IMR-90 (cell line): ENCODE measurements at regions not wholly inside any gene's neighbourhood (a gene's known extent, or its start where the extent isn't known, plus 50 kb on each side); places are given as distances from the start of the nearest gene placed in this dataset.

Experiments
- ATAC-seq: fragments of 200-7000 bp; cut with Tn5 transposase; 2 replicates; pipeline ENCODE4 v1.9.1; 2020; ENCODE audit warnings: low read depth, mild to moderate bottlenecking, moderate library complexity
- BruUV-seq: library from RNA; stranded (reverse); fragments of 400-500 nt; replicated peaks from 2 replicates; lab custom pipeline; 2021; lab: Mats Ljungman, UMichigan
- CTCF ChIA-PET: fragments of 300-600 bp; formaldehyde crosslinking; extraction: SDS; loops from one replicate; lab custom pipeline; 2021; ENCODE audit warnings: antibody characterized with exemption; lab: Yijun Ruan, JAX
- POLR2A ChIA-PET: fragments of 300-600 bp; sonication (Branson Sonifier 250); formaldehyde crosslinking; loops from one replicate; lab custom pipeline; 2022; ENCODE audit warnings: antibody characterized with exemption; ENCODE audit not compliant: unreplicated experiment; lab: Charles Lee
- DNase-seq: peaks from one replicate; pipeline ENCODE4 v3.0.0; 2013
- H2AFZ ChIP-seq: replicated peaks from 2 replicates; pipeline ENCODE3; 2013; ENCODE audit warnings: low read length, mild to moderate bottlenecking; ENCODE audit not compliant: poor library complexity
- H2AK5ac ChIP-seq: 2 replicates; pipeline ENCODE4 v1.6.1; 2013; ENCODE audit warnings: low read depth, low read length, inconsistent platforms
- H2AK9ac ChIP-seq: replicated peaks from 2 replicates; pipeline ENCODE3; 2013; ENCODE audit warnings: mild to moderate bottlenecking, low read depth, low read length, moderate library complexity; ENCODE audit not compliant: poor library complexity
- H2BK120ac ChIP-seq: 2 replicates; pipeline ENCODE4 v1.6.1; 2013; ENCODE audit warnings: low read depth, low read length, inconsistent platforms
- H2BK15ac ChIP-seq: 3 replicates; pipeline ENCODE4 v1.6.1; 2013; ENCODE audit warnings: low read depth, low read length, inconsistent platforms
- H2BK20ac ChIP-seq: 2 replicates; pipeline ENCODE4 v1.6.1; 2013; ENCODE audit warnings: low read depth, mild to moderate bottlenecking, inconsistent platforms, low read length, moderate library complexity
- H2BK5ac ChIP-seq: 2 replicates; pipeline ENCODE4 v1.6.1; 2013; ENCODE audit warnings: mild to moderate bottlenecking, low read depth, low read length, inconsistent platforms; ENCODE audit not compliant: poor library complexity, severe bottlenecking
- H3K14ac ChIP-seq: replicated peaks from 2 replicates; pipeline ENCODE4 v1.6.1; 2013; ENCODE audit warnings: low read depth, low read length, inconsistent platforms
- H3K18ac ChIP-seq: 2 replicates; pipeline ENCODE4 v1.6.1; 2013; ENCODE audit warnings: low read depth, low read length, control low read depth
- H3K23ac ChIP-seq: 2 replicates; pipeline ENCODE4 v1.6.1; 2013; ENCODE audit warnings: low read depth, low read length, inconsistent platforms
- H3K27ac ChIP-seq: 2 replicates; pipeline ENCODE4 v1.5.1; 2013; ENCODE audit warnings: mild to moderate bottlenecking, control low read depth, low read length; ENCODE audit not compliant: insufficient read depth
- H3K27me3 ChIP-seq: 2 replicates; pipeline ENCODE4 v1.6.1; 2013; ENCODE audit warnings: low read length; ENCODE audit not compliant: control insufficient read depth, insufficient read depth
- H3K36me3 ChIP-seq: 2 replicates; pipeline ENCODE4 v1.6.1; 2013; ENCODE audit warnings: low read length, mixed read lengths; ENCODE audit not compliant: control insufficient read depth, insufficient read depth
- H3K4ac ChIP-seq: 2 replicates; pipeline ENCODE4 v1.6.1; 2013; ENCODE audit warnings: low read depth, low read length, inconsistent platforms
- H3K4me1 ChIP-seq: 2 replicates; pipeline ENCODE4 v1.6.1; 2013; ENCODE audit warnings: low read length, mixed read lengths; ENCODE audit not compliant: control insufficient read depth, insufficient read depth
- H3K4me2 ChIP-seq: 2 replicates; pipeline ENCODE4 v1.6.1; 2013; ENCODE audit warnings: low read depth, mild to moderate bottlenecking, control low read depth, low read length, moderate library complexity
- H3K4me3 ChIP-seq: 2 replicates; pipeline ENCODE4 v1.5.1; 2013; ENCODE audit warnings: low read depth, mild to moderate bottlenecking, control low read depth, low read length, moderate library complexity; ENCODE audit not compliant: insufficient read depth
- H3K56ac ChIP-seq: 2 replicates; pipeline ENCODE4 v1.6.1; 2013; ENCODE audit warnings: low read length, inconsistent platforms; ENCODE audit not compliant: insufficient read depth; ENCODE audit errors: extremely low read depth
- H3K79me1 ChIP-seq, 2 experiments: 2 replicates each; pipeline ENCODE4 v1.6.1; 2013; ENCODE audit warnings: low read length in 2 of 2, inconsistent platforms in 1 of 2, low read depth in 1 of 2
- H3K9ac ChIP-seq: 2 replicates; pipeline ENCODE4 v1.6.1; 2013; ENCODE audit warnings: low read depth, low read length, control low read depth
- H3K9me1 ChIP-seq: 2 replicates; pipeline ENCODE4 v1.6.1; 2013; ENCODE audit warnings: low read length, inconsistent platforms; ENCODE audit not compliant: insufficient read depth
- H3K9me3 ChIP-seq: 2 replicates; pipeline ENCODE4 v1.6.1; 2013; ENCODE audit warnings: low read length; ENCODE audit not compliant: control insufficient read depth, insufficient read depth
- H4K20me1 ChIP-seq: 2 replicates; pipeline ENCODE4 v1.6.1; 2013; ENCODE audit warnings: low read length, inconsistent platforms; ENCODE audit not compliant: insufficient read depth
- H4K5ac ChIP-seq: 2 replicates; pipeline ENCODE4 v1.6.1; 2013; ENCODE audit warnings: mild to moderate bottlenecking, low read depth, low read length, control low read depth
- H4K8ac ChIP-seq, 2 experiments: 2 replicates each; pipeline ENCODE4 v1.6.1; 2013; ENCODE audit warnings: low read depth in 2 of 2, low read length in 2 of 2, control low read depth in 1 of 2, inconsistent platforms in 1 of 2
- H4K91ac ChIP-seq: 2 replicates; pipeline ENCODE4 v1.6.1; 2013; ENCODE audit warnings: low read depth, low read length, inconsistent platforms; ENCODE audit not compliant: insufficient read depth
- CEBPB ChIP-seq: IDR thresholded peaks from 2 replicates; pipeline ENCODE4 v1.6.1; 2012; ENCODE audit warnings: low read depth, low read length, improper control_type of control experiment
- FOS ChIP-seq: fragments of 150-350 bp; IDR thresholded peaks from 2 replicates; pipeline ENCODE4 v1.6.1; 2016; ENCODE audit warnings: low read depth, low read length
- MAFK ChIP-seq: IDR thresholded peaks from 2 replicates; pipeline ENCODE4 v1.6.1; 2012; ENCODE audit warnings: low read depth, low read length, improper control_type of control experiment
- MAZ ChIP-seq: IDR thresholded peaks from 2 replicates; pipeline ENCODE4 v1.6.1; 2012; ENCODE audit warnings: low read depth, mild to moderate bottlenecking, low read length, improper control_type of control experiment, moderate library complexity, borderline replicate concordance
- MXI1 ChIP-seq: IDR thresholded peaks from 2 replicates; pipeline ENCODE4 v1.6.1; 2012; ENCODE audit warnings: low read depth, mild to moderate bottlenecking, low read length, moderate library complexity, borderline replicate concordance
- POLR2A ChIP-seq: IDR thresholded peaks from 2 replicates; pipeline ENCODE4 v1.6.1; 2012; ENCODE audit warnings: mild to moderate bottlenecking, low read depth, low read length
- RCOR1 ChIP-seq: IDR thresholded peaks from 2 replicates; pipeline ENCODE4 v1.6.1; 2012; ENCODE audit warnings: mild to moderate bottlenecking, low read length, improper control_type of control experiment; ENCODE audit not compliant: insufficient replicate concordance
- dilution Hi-C: fragments of 300-500 bp; cut with HindIII; formaldehyde crosslinking; loops from one replicate; pipeline ENCODE4 v1.14.3; 2018; ENCODE audit warnings: low sequenced_read_pairs; ENCODE audit not compliant: unreplicated experiment
- in situ Hi-C: fragments of 300-500 bp; cut with MboI; formaldehyde crosslinking; loops from 3 replicates; pipeline ENCODE4 v1.14.3; 2019; ENCODE audit warnings: low sequenced_read_pairs, inconsistent platforms, mixed read lengths
- intact Hi-C: fragments of 100-400 bp; cut with micrococcal nuclease; formaldehyde crosslinking; loops from 2 replicates; pipeline ENCODE4 v1.10.0; 2022

GRCh38 chr10:55881588-55881987, 479.5 kb downstream of the ZWINT start:
- no peak overlapping the region for H3K18ac ChIP-seq
- H2BK5ac ChIP-seq: no peak overlapping the region
- in situ Hi-C loops (no loop called here), dilution Hi-C loops (no loop called here), intact Hi-C loops (no loop called here)
- POLR2A ChIA-PET: no interaction called here
- CTCF ChIA-PET: no interaction called here
- H3K4me1 ChIP-seq: no peaks in the 10 kb centered on the region
- TF ChIP-seq FOS (no peak), MAFK (no peak), POLR2A (no peak), CEBPB (no peak), RCOR1 (no peak), MAZ (no peak), MXI1 (no peak)
- no TSS peak for BruUV-seq
- no peaks in the 10 kb centered on the region for H4K20me1 ChIP-seq
- H4K91ac ChIP-seq: no peak overlapping the region
- DNase-seq: no peak
- no peaks in the 10 kb centered on the region for H3K79me1 ChIP-seq
- no peak overlapping the region for H4K8ac ChIP-seq
- no peak overlapping the region for H2BK15ac ChIP-seq
- H3K4me2 ChIP-seq: no peak overlapping the region
- H3K9me3 ChIP-seq: peaks cover 6% of the 10 kb centered on the region
- H2AFZ ChIP-seq: no peak overlapping the region
- H4K5ac ChIP-seq: no peak overlapping the region
- no peak overlapping the region for H2BK120ac ChIP-seq
- no peak overlapping the region for H3K27ac ChIP-seq
- H3K36me3 ChIP-seq: no peaks in the 10 kb centered on the region
- H2AK9ac ChIP-seq: no peak overlapping the region
- no peaks in the 10 kb centered on the region for H3K27me3 ChIP-seq
- no peak overlapping the region for H3K23ac ChIP-seq
- no peak for ATAC-seq
- H3K56ac ChIP-seq: no peak overlapping the region
- no peak overlapping the region for H3K9ac ChIP-seq
- H3K4ac ChIP-seq: no peak overlapping the region
- H2AK5ac ChIP-seq: no peak overlapping the region
- no peaks in the 10 kb centered on the region for H3K9me1 ChIP-seq
- H2BK20ac ChIP-seq: no peak overlapping the region
- no peak overlapping the region for H3K4me3 ChIP-seq
- no peak overlapping the region for H3K14ac ChIP-seq
